Ascending aorta (tissue), 2 donors: ENCODE measurements at regions not wholly inside any gene's neighbourhood (a gene's known extent, or its start where the extent isn't known, plus 50 kb on each side); places are given as distances from the start of the nearest gene placed in this dataset.

Experiments
- DNase-seq, 2 donors: peaks; one replicate each; pipeline ENCODE4 v3.0.0-alpha.2; 2019; ENCODE audit warnings: low spot score in 2 of 2
- H3K27ac ChIP-seq, 2 donors: fragments of 200-600 bp; sonication (generic); one replicate each; pipeline ENCODE4 v1.5.1; 2016 to 2017; ENCODE audit warnings: mild to moderate bottlenecking in 1 of 2
- H3K27me3 ChIP-seq: fragments of 200-600 bp; sonication (generic); one replicate; pipeline ENCODE4 v1.5.1; 2017
- H3K36me3 ChIP-seq, 2 donors: fragments of 200-600 bp; sonication (generic); one replicate each; pipeline ENCODE4 v1.5.1; 2016
- H3K4me1 ChIP-seq, 2 donors: fragments of 200-600 bp; sonication (generic); one replicate each; pipeline ENCODE4 v1.5.1; 2016 to 2017; ENCODE audit warnings: mild to moderate bottlenecking in 1 of 2
- H3K4me3 ChIP-seq, 2 donors: fragments of 200-600 bp; sonication (generic); one replicate each; pipeline ENCODE4 v1.5.1; 2016 to 2017; ENCODE audit warnings: mild to moderate bottlenecking in 1 of 2
- H3K9me3 ChIP-seq, 2 donors: fragments of 200-600 bp; sonication (generic); one replicate each; pipeline ENCODE4 v1.5.1; 2016
- CTCF ChIP-seq, 3 experiments: fragments of 200-600 bp in 2 of 3; fragments of 450-650 bp in 1 of 3; sonication (generic) in 2 of 3; IDR thresholded peaks; one replicate each; pipeline ENCODE4 v1.5.1; 2016 to 2019; ENCODE audit warnings: antibody characterized with exemption in 3 of 3, mild to moderate bottlenecking in 1 of 3, moderate library complexity in 1 of 3
- intact Hi-C: fragments of 100-400 bp; cut with DNase I; formaldehyde crosslinking; loops from one replicate; pipeline ENCODE4 v1.15.1; 2023

GRCh38 chr2:20937353-20937752 lies 106.5 kb downstream of the APOB start:
- no peaks in the 10 kb centered on the region for H3K36me3 ChIP-seq
- no peak for TF ChIP-seq CTCF (IDR thresholded peaks at IDR 0.05)
- H3K27ac ChIP-seq = no peak overlapping the region
- no peak overlapping the region for H3K4me3 ChIP-seq
- H3K9me3 ChIP-seq = no peaks in the 10 kb centered on the region
- peaks cover 0 to under 1% of the 10 kb centered on the region in 2 donors for H3K4me1 ChIP-seq
- no peaks in the 10 kb centered on the region for H3K27me3 ChIP-seq
- DNase-seq = no peak
- intact Hi-C loops = no loop called here

DNA sequence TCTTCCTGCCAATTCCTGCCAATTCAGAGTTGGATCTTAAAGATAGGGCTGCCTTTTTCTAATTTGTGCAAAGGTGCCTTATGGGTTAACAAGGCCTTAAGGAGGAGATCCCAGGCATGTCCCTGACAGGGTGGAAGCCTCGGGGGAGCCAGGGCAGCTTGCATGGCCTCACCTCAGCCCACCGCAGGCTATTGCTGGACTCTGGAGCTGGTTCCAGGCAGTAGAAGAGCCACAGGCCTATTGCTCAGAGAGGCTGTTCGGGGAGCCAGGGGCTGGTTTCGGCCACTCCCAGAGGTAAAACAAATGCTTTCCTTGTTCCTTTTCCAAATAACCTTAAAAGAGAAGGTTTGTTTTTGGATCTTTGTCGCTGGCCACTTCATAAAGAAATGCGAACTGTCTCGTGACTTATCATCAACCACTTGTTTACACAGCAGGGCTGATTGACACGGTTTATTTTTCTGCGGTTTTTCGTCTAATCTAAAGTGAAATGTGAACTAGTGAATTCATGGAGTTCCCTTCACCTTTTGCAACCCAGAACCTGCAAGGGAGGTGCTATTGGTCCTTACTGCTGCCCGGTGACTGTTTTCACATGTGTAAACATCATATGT lies 108.6 kb downstream of the APOB start:
- DNase-seq = no peak
- intact Hi-C loops = no loop called here
- no peaks in the 10 kb centered on the region for H3K9me3 ChIP-seq
- H3K27ac ChIP-seq = no peak overlapping the region
- no peaks in the 10 kb centered on the region for H3K27me3 ChIP-seq
- H3K4me1 ChIP-seq = peaks cover 0 to 4% of the 10 kb centered on the region in 2 donors
- no peaks in the 10 kb centered on the region for H3K36me3 ChIP-seq
- no peak for TF ChIP-seq CTCF (IDR thresholded peaks at IDR 0.05)
- no peak overlapping the region for H3K4me3 ChIP-seq

GRCh38 chr2:20934236-20934635 lies 109.6 kb downstream of the APOB start:
- intact Hi-C loops = no loop called here
- H3K4me1 ChIP-seq = peaks cover 0 to 4% of the 10 kb centered on the region in 2 donors
- no peak overlapping the region for H3K27ac ChIP-seq
- no peaks in the 10 kb centered on the region for H3K36me3 ChIP-seq
- no peaks in the 10 kb centered on the region for H3K27me3 ChIP-seq
- no peak for DNase-seq
- no peak overlapping the region for H3K4me3 ChIP-seq
- no peaks in the 10 kb centered on the region for H3K9me3 ChIP-seq
- no peak for TF ChIP-seq CTCF (IDR thresholded peaks at IDR 0.05)

DNA sequence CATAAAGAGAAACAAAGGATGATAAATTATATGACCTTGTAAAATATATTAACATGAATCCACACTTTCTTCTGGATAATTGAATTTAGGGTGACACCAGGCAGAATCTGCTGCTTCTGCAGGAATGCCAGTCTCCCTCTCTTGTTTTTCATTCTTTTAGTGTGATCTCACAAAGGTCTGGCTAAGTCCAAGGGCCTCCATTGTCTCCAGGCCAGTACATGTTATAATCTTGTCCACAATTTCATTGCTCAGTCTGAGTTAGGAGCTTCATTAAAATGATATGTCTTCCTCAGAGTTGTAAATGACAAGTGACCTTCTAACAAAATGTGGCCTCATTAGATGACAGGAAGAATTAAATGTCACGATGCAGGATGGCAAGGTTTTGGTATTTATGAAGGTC lies 110.2 kb downstream of the APOB start:
- no peak for DNase-seq
- H3K4me1 ChIP-seq = peaks cover 0 to 4% of the 10 kb centered on the region in 2 donors
- H3K9me3 ChIP-seq = no peaks in the 10 kb centered on the region
- no peak overlapping the region for H3K27ac ChIP-seq
- intact Hi-C loops = no loop called here
- H3K27me3 ChIP-seq = no peaks in the 10 kb centered on the region
- no peak overlapping the region for H3K4me3 ChIP-seq
- H3K36me3 ChIP-seq = no peaks in the 10 kb centered on the region
- no peak for TF ChIP-seq CTCF (IDR thresholded peaks at IDR 0.05)

- intact Hi-C loops = no loop called here
- H3K27me3 ChIP-seq = no peaks in the 10 kb centered on the region
- H3K4me1 ChIP-seq = peaks cover 0 to 4% of the 10 kb centered on the region in 2 donors
- DNase-seq = no peak
- no peak for TF ChIP-seq CTCF (IDR thresholded peaks at IDR 0.05)
- no peaks in the 10 kb centered on the region for H3K9me3 ChIP-seq
- no peaks in the 10 kb centered on the region for H3K36me3 ChIP-seq
- H3K4me3 ChIP-seq = no peak overlapping the region
- H3K27ac ChIP-seq = no peak overlapping the region
Measured at GRCh38 chr2:20931346-20931745, 108.4 kb upstream of the LDAH start.

DNA sequence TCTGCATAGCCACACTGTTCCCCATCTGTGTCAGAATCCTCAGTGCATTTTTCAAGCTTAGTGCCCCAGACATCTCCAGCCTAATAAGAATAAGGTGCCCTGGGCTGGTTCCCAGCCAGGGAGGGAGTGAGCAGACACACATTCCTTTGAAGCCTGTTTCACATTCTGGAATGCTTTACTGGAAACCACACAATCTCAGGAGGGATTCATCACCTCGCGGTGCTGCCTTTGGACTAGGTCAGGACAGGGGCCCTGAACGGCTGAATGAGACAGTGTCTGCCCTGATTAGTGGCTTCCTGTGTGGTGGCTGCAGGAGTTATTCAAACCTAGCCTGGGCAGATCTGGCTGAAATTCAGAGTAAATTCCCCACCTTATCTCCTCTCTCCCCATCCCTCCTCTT lies 108.0 kb upstream of the LDAH start:
- no peaks in the 10 kb centered on the region for H3K36me3 ChIP-seq
- H3K4me1 ChIP-seq = peaks cover 0 to 4% of the 10 kb centered on the region in 2 donors
- no peak overlapping the region for H3K4me3 ChIP-seq
- H3K27me3 ChIP-seq = no peaks in the 10 kb centered on the region
- TF ChIP-seq CTCF (IDR thresholded peaks at IDR 0.05) = no peak
- intact Hi-C loops = no loop called here
- H3K27ac ChIP-seq = no peak overlapping the region
- no peak for DNase-seq
- no peaks in the 10 kb centered on the region for H3K9me3 ChIP-seq
